Adrenal gland (tissue), 9 donors: ENCODE measurements at regions not wholly inside any gene's neighbourhood (a gene's known extent, or its start where the extent isn't known, plus 50 kb on each side); places are given as distances from the start of the nearest gene placed in this dataset.

Experiments used
- DNase-seq, 7 donors: peaks; one replicate each; pipeline ENCODE4 v3.0.0-alpha.2; 2019 to 2020
- H3K27ac ChIP-seq, 5 donors: fragments of 200-600 bp; sonication (generic) in 4 of 5; 1 replicate in 3 of 5; 2 replicates in 2 of 5; pipeline versions ENCODE4 v1.5.1 to v1.8.0; 2016 to 2020; ENCODE audit warnings: mild to moderate bottlenecking in 1 of 5
- H3K27me3 ChIP-seq: fragments of 200-600 bp; 2 replicates; pipeline ENCODE4 v1.8.0; 2021
- H3K36me3 ChIP-seq, 2 donors: fragments of 200-600 bp; replicated peaks in 1 of 2; 1 replicate in 1 of 2; 2 replicates in 1 of 2; pipeline versions ENCODE4 v1.5.1 to v1.8.0; 2018 to 2022
- H3K4me1 ChIP-seq, 2 donors: fragments of 200-600 bp; replicated peaks in 1 of 2; 1 replicate in 1 of 2; 2 replicates in 1 of 2; pipeline versions ENCODE4 v1.5.1 to v1.8.0; 2018 to 2021
- H3K4me3 ChIP-seq, 4 donors: fragments of 200-600 bp; sonication (generic) in 3 of 4; one replicate each; pipeline ENCODE4 v1.5.1; 2016 to 2018
- H3K9me3 ChIP-seq, 3 donors: fragments of 200-600 bp; sonication (generic) in 1 of 3; replicated peaks in 1 of 3; 1 replicate in 2 of 3; 2 replicates in 1 of 3; pipeline versions ENCODE4 v1.5.1 to v1.8.0; 2016 to 2021
- POLR2A ChIP-seq, 2 donors: fragments of 450-650 bp; IDR thresholded peaks; one replicate each; pipeline ENCODE4 v1.6.1; 2017; ENCODE audit warnings: antibody characterized with exemption in 2 of 2, mild to moderate bottlenecking in 2 of 2, moderate library complexity in 1 of 2
- WGBS, 4 donors: extraction: QIAGEN DNeasy Blood & Tissue Kit in 2 of 4; methylation state at CpG; one replicate each; pipeline versions ENCODE4 v1.1.5 to v1.1.7; 2013 to 2017; 5-methylcytosine and 5-hydroxymethylcytosine counted together
- intact Hi-C, 2 donors: fragments of 100-400 bp; cut with DNase I; formaldehyde crosslinking; loops; one replicate each; pipeline versions ENCODE4 v1.14.1 to v1.15.0; 2022 to 2023
- TF ChIP-seq, protein P1 (sequence below), 6 experiments: fragments of 450-650 bp in 4 of 6; fragments of 200-600 bp in 2 of 6; sonication (generic) in 1 of 6; IDR thresholded peaks; 1 replicate in 5 of 6; 2 replicates in 1 of 6; pipeline versions ENCODE4 v1.5.1 to v1.8.0; 2016 to 2021; ENCODE audit warnings: antibody characterized with exemption in 6 of 6, mild to moderate bottlenecking in 2 of 6, moderate library complexity in 1 of 6
- donor health status: healthy with polysubstance abuse.
- donor health status: Bipolar disorder and iron deficiency.
- donor health status: DM: yes; HTN: yes; CAD: no.
- donor health status: DM: no; HTN: no; CAD: no.
- donor health status: DM: no; HTN: no; CAD: no.

DNA sequence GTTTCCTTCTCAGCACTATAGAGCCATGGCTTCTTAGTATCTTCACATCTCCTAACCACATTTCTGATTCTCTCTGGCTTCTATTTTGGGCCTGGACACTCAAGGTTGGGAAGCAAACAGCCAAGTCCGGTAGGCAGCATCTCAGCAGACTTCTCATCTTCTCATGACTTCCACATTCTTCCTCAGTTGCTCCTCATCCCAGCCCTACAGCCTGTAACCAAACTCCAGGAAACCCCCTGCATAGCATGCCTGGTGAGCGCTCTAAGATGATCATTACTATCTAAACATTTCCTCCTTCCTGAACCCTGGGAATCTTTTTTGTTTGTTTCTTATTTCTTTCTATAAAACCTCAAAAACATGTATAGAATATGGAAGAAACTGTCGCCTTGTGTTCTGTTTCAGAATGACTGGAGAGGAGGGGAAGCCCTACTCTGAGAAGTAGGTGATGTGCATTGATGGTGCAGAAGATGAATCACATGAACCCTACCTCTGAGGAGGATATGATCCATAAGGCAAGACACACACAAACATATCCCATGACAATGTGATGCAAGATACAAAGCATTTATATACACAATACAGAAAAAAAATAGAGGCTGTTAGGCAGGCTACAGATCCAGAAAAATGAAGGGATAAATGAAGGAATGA lies 219.8 kb upstream of the GYPA start:
- DNase-seq = no peak
- no peak overlapping the region for H3K27ac ChIP-seq
- 80 to 85% (median 81%) methylated on average over 3 of the region's 3 CpGs for WGBS, 4 donors
- peaks cover 0 to 6% of the 10 kb centered on the region in 2 donors for H3K4me1 ChIP-seq
- intact Hi-C loops = no loop called here
- TF ChIP-seq, protein P1, sequence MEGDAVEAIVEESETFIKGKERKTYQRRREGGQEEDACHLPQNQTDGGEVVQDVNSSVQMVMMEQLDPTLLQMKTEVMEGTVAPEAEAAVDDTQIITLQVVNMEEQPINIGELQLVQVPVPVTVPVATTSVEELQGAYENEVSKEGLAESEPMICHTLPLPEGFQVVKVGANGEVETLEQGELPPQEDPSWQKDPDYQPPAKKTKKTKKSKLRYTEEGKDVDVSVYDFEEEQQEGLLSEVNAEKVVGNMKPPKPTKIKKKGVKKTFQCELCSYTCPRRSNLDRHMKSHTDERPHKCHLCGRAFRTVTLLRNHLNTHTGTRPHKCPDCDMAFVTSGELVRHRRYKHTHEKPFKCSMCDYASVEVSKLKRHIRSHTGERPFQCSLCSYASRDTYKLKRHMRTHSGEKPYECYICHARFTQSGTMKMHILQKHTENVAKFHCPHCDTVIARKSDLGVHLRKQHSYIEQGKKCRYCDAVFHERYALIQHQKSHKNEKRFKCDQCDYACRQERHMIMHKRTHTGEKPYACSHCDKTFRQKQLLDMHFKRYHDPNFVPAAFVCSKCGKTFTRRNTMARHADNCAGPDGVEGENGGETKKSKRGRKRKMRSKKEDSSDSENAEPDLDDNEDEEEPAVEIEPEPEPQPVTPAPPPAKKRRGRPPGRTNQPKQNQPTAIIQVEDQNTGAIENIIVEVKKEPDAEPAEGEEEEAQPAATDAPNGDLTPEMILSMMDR (IDR thresholded peaks at IDR 0.05) = no peak
- no peak for TF ChIP-seq POLR2A (IDR thresholded peaks at IDR 0.05)
- H3K4me3 ChIP-seq = no peak overlapping the region
- H3K9me3 ChIP-seq = no peaks in the 10 kb centered on the region
- no peaks in the 10 kb centered on the region for H3K36me3 ChIP-seq
- H3K27me3 ChIP-seq = no peaks in the 10 kb centered on the region

DNA sequence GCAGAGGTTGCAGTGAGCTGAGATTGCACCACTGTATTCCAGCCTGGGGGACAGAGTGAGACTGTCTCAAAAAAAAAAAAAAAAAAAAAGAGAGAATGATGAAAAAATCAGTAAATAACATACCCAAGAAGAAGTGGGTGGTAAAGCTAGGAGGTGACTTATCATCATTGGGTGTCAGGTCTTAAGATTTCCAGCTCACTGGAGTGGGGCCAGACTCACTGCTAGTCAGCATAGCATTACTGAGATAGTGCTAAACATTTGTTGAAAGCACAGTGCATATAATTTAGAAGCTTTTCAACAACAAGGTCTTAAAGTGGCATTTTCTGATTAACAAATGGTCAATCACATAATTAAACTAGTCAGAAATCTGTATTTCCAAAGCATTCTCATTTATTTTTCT lies 221.8 kb upstream of the GYPA start:
- DNase-seq = no peak
- H3K27me3 ChIP-seq = no peaks in the 10 kb centered on the region
- no peaks in the 10 kb centered on the region for H3K4me1 ChIP-seq
- H3K9me3 ChIP-seq = no peaks in the 10 kb centered on the region
- intact Hi-C loops = no loop called here
- no peak overlapping the region for H3K27ac ChIP-seq
- no peak overlapping the region for H3K4me3 ChIP-seq
- TF ChIP-seq, protein P1 (IDR thresholded peaks at IDR 0.05) = no peak
- no peaks in the 10 kb centered on the region for H3K36me3 ChIP-seq

DNA sequence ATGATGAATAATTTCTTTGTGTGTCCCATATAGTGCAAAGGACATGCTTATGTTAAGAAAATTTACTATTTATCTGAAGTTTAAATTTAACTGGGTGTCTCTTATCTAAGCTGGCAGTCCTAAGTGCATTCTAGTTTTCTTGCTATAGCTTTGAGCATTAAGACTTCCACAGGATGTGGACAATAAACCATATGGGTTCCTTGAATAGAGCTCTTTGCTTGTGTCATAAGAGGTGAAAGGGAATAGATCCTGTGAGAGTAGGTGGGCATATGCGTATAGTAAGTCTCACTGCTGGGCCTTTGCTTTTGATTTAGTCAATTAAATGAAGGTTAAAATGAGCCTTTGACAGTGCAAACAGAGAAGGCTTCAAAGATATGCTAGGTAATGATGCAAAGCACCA lies 223.4 kb upstream of the GYPA start:
- H3K27ac ChIP-seq = no peak overlapping the region
- no peaks in the 10 kb centered on the region for H3K36me3 ChIP-seq
- no peak for DNase-seq
- H3K4me1 ChIP-seq = no peaks in the 10 kb centered on the region
- intact Hi-C loops = no loop called here
- WGBS, 4 donors = 81 to 100% (median 93%) methylated on average over 1 of the region's 1 CpG
- H3K9me3 ChIP-seq = no peaks in the 10 kb centered on the region
- TF ChIP-seq, protein P1 (IDR thresholded peaks at IDR 0.05) = no peak
- TF ChIP-seq POLR2A (IDR thresholded peaks at IDR 0.05) = no peak
- H3K27me3 ChIP-seq = no peaks in the 10 kb centered on the region
- no peak overlapping the region for H3K4me3 ChIP-seq

DNA sequence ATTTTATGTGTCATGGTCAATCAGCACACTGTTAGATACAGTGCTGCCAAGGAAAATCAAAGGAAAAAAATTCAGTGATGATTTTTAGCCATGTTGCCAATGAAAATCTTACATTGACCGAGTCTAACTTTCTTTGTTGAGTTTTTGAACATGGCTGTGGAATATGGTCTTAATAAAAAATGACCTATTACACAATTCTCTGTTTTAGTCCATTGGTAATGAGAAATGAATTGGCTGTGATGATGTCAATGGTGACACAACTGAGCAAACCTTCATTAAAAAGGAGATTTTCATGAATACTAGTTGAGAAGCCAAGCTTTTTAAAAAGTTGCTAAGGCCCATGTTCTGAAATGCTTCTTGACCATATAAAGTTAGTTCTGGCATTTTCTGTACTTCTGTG lies 225.9 kb upstream of the GYPA start:
- TF ChIP-seq POLR2A (IDR thresholded peaks at IDR 0.05) = no peak
- TF ChIP-seq, protein P1 (IDR thresholded peaks at IDR 0.05) = no peak

More for the DNA sequence above, 225.9 kb upstream of the GYPA start:
- no peaks in the 10 kb centered on the region for H3K9me3 ChIP-seq
- no peaks in the 10 kb centered on the region for H3K36me3 ChIP-seq
- intact Hi-C loops = no loop called here
- no peaks in the 10 kb centered on the region for H3K4me1 ChIP-seq
- 64 to 82% (median 69%) methylated on average over 1 of the region's 1 CpG for WGBS, 4 donors
- H3K27ac ChIP-seq = no peak overlapping the region
- H3K27me3 ChIP-seq = no peaks in the 10 kb centered on the region
- no peak for DNase-seq
- no peak overlapping the region for H3K4me3 ChIP-seq
